ENCODE measurements at regions not wholly inside any gene's neighbourhood (a gene's known extent, or its start where the extent isn't known, plus 50 kb on each side); places are given as distances from the start of the nearest gene placed in this dataset.

DNA sequence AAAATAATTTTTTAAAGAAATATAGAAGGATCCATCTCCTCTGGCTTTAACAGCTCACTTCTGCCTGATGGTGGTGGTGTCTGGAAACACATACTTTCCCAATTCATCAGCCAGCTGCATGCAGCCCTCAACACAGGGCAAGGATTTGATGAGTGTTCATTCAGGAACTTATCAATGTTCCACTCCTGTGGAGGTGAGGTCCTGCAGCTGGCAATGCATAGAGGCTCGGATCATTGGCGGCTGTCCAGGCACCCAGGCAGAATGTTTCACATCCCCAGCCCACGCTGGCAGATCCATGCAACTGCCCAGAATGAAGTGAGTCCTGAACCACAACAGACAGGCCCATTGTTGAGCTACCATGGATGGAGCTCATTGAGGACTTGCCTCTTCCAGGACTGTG lies 55.2 kb upstream of the KCNMA1 start:
- no peak for TF ChIP-seq EZH2 (IDR thresholded peaks at IDR 0.05; ENCODE audit: borderline replicate concordance, low read depth, low read length, poor library complexity, severe bottlenecking)
- TF ChIP-seq, protein P1, sequence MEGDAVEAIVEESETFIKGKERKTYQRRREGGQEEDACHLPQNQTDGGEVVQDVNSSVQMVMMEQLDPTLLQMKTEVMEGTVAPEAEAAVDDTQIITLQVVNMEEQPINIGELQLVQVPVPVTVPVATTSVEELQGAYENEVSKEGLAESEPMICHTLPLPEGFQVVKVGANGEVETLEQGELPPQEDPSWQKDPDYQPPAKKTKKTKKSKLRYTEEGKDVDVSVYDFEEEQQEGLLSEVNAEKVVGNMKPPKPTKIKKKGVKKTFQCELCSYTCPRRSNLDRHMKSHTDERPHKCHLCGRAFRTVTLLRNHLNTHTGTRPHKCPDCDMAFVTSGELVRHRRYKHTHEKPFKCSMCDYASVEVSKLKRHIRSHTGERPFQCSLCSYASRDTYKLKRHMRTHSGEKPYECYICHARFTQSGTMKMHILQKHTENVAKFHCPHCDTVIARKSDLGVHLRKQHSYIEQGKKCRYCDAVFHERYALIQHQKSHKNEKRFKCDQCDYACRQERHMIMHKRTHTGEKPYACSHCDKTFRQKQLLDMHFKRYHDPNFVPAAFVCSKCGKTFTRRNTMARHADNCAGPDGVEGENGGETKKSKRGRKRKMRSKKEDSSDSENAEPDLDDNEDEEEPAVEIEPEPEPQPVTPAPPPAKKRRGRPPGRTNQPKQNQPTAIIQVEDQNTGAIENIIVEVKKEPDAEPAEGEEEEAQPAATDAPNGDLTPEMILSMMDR (conservative IDR thresholded peaks at IDR 0.05; ENCODE audit: low read depth, low read length), result no peak
- no TSS peak for BruUV-seq (replicated peaks)
- CTCF ChIA-PET, result interaction anchor here (0.9 kb wide), 1 partner anchor 19 kb away, joined by 3 read pairs; no protein-coding TSS in a partner anchor
- DNase-seq (ENCODE audit: low spot score), result no peak
- POLR2A ChIA-PET (ENCODE audit: low non-redundant PET), result no interaction called here
- H3K36me3 ChIP-seq (ENCODE audit: insufficient read depth, low read length, poor library complexity, severe bottlenecking), result no peaks in the 10 kb centered on the region
- no peak overlapping the region for H3K4me3 ChIP-seq (ENCODE audit: low read depth, low read length, poor library complexity, severe bottlenecking)
- H3K27me3 ChIP-seq (replicated peaks; ENCODE audit: insufficient read depth, low read depth, low read length, poor library complexity), result peaks cover 9% of the 10 kb centered on the region
- no peaks in the 10 kb centered on the region for H3K4me1 ChIP-seq (ENCODE audit: insufficient read depth, low read length, poor library complexity, severe bottlenecking)
- H3K9me3 ChIP-seq (ENCODE audit: low read depth, low read length, poor library complexity, severe bottlenecking), result no peaks in the 10 kb centered on the region
- intact Hi-C loops (cut with micrococcal nuclease; ENCODE audit: unreplicated experiment), result no loop called here
- H3K27ac ChIP-seq (ENCODE audit: low read depth, low read length, poor library complexity, severe bottlenecking), result no peak overlapping the region

DNA sequence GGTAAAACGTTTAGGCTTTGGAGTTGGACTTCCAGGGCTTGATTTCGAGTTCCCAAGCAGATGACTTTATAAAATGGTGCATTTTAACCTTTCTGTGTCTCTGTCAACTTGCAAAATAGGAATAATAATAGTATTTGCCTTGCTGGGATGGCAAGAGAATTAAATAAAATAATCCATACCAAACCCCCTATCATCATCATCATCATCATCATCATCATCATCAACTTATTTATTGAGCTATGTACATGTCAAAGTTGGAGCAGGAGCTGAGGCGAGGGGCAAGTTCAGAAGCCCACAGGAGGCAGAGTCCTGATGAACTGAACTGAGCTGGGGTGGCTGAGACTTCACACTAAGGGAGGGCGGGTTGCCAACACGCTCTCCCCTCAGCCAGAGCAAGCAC lies 51.7 kb upstream of the KCNMA1 start:
- ChIA-PET CTCF (interaction anchor here (0.6 kb wide), 1 partner anchor 60 kb away, joined by 3 read pairs; no protein-coding TSS in a partner anchor), POLR2A (ENCODE audit: low non-redundant PET) (no interaction called here)
- intact Hi-C loops (cut with micrococcal nuclease; ENCODE audit: unreplicated experiment), result no loop called here
- Histone ChIP-seq H3K36me3 (ENCODE audit: insufficient read depth, low read length, poor library complexity, severe bottlenecking) (no peaks in the 10 kb centered on the region), H3K27me3 (replicated peaks; ENCODE audit: insufficient read depth, low read depth, low read length, poor library complexity) (peaks cover 9% of the 10 kb centered on the region), H3K4me3 (ENCODE audit: low read depth, low read length, poor library complexity, severe bottlenecking) (no peak overlapping the region), H3K9me3 (ENCODE audit: low read depth, low read length, poor library complexity, severe bottlenecking) (no peaks in the 10 kb centered on the region), H3K27ac (ENCODE audit: low read depth, low read length, poor library complexity, severe bottlenecking) (no peak overlapping the region), H3K4me1 (ENCODE audit: insufficient read depth, low read length, poor library complexity, severe bottlenecking) (no peaks in the 10 kb centered on the region)
- TF ChIP-seq, protein P1 (conservative IDR thresholded peaks at IDR 0.05; ENCODE audit: low read depth, low read length), result no peak
- DNase-seq (ENCODE audit: low spot score), result no peak
- BruUV-seq (replicated peaks), result no TSS peak

DNA sequence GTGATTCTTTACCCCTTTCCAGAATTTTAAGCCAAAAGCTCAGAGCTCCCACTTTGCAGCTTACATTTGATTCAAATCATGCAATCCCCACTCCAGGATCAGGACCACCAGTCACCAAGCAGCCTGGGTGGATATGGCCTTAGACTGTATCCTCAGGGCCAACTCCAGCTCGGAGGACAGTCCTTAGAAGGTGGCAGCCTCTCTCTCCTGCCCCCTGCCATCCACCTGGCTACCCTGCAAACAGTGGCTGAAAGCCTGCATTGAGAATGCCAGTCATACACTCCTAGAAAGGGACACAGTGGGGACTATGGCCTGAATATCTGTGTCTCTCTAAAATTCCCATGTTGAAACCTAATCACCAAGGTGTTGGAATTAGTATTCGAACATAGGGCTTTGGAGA lies 50.0 kb upstream of the KCNMA1 start:
- H3K9me3 ChIP-seq (ENCODE audit: low read depth, low read length, poor library complexity, severe bottlenecking), result no peaks in the 10 kb centered on the region
- intact Hi-C loops (cut with micrococcal nuclease; ENCODE audit: unreplicated experiment), result no loop called here
- CTCF ChIA-PET, result no interaction called here
- H3K4me1 ChIP-seq (ENCODE audit: insufficient read depth, low read length, poor library complexity, severe bottlenecking), result no peaks in the 10 kb centered on the region
- H3K4me3 ChIP-seq (ENCODE audit: low read depth, low read length, poor library complexity, severe bottlenecking), result no peak overlapping the region
- TF ChIP-seq, protein P1 (conservative IDR thresholded peaks at IDR 0.05; ENCODE audit: low read depth, low read length), result no peak
- TF ChIP-seq EZH2 (IDR thresholded peaks at IDR 0.05; ENCODE audit: borderline replicate concordance, low read depth, low read length, poor library complexity, severe bottlenecking), result no peak
- POLR2A ChIA-PET (ENCODE audit: low non-redundant PET), result no interaction called here
- no peak overlapping the region for H3K27ac ChIP-seq (ENCODE audit: low read depth, low read length, poor library complexity, severe bottlenecking)
- peaks cover 9% of the 10 kb centered on the region for H3K27me3 ChIP-seq (replicated peaks; ENCODE audit: insufficient read depth, low read depth, low read length, poor library complexity)
- no peak for DNase-seq (ENCODE audit: low spot score)
- no peaks in the 10 kb centered on the region for H3K36me3 ChIP-seq (ENCODE audit: insufficient read depth, low read length, poor library complexity, severe bottlenecking)
- no TSS peak for BruUV-seq (replicated peaks)
